ENCODE measurements at regions not wholly inside any gene's neighbourhood (a gene's known extent, or its start where the extent isn't known, plus 50 kb on each side); places are given as distances from the start of the nearest gene placed in this dataset.

DNA sequence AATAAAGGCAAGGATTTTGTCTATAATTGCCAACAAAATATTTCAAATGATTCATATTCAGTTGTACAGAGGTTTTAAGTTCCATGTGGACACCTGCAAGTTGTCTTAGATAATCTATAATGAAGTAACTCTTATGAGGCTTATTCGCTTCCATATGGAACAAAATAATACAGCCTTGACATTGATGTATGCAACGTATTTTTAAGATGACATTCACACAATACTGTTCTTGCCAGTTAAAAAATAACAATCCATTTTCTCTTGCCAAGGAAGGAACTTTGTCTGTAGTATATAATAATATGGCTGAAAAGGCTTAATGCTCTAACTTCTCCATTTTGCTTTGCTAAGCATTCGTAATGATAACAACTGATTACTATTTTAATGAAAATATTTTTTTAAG lies 269.3 kb upstream of the FKBP1C start:
- Histone ChIP-seq H2AFZ (ENCODE audit: low read length) (no peak overlapping the region), H4K91ac (ENCODE audit: low read depth, low read length, poor library complexity) (no peak overlapping the region), H4K8ac (ENCODE audit: low read depth, low read length) (no peak overlapping the region), H3K79me1 (ENCODE audit: low read depth, low read length) (no peaks in the 10 kb centered on the region), H3K36me3 (replicated peaks in 1 of 2; ENCODE audit: control insufficient read depth in 2 of 2, insufficient read depth in 2 of 2, low read length in 2 of 2) (no peaks in the 10 kb centered on the region), H3K27me3 (ENCODE audit: control insufficient read depth in 3 of 3, insufficient read depth in 3 of 3, low read depth in 1 of 3, low read length in 3 of 3) (no peaks in the 10 kb centered on the region), H3K4ac (ENCODE audit: low read length) (no peak overlapping the region), H3K18ac (ENCODE audit: low read length) (no peak overlapping the region), H2AK5ac (ENCODE audit: low read depth, low read length) (no peak overlapping the region), H3K9ac (ENCODE audit: low read depth, low read length, poor library complexity) (no peak overlapping the region), H3K9me3 (replicated peaks in 1 of 2; ENCODE audit: control insufficient read depth in 2 of 2, insufficient read depth in 1 of 2, low read depth in 1 of 2, low read length in 2 of 2) (no peaks in the 10 kb centered on the region), H2BK120ac (ENCODE audit: low read depth, low read length) (no peak overlapping the region), H2BK15ac (ENCODE audit: low read length) (no peak overlapping the region), H2BK5ac (ENCODE audit: low read length) (no peak overlapping the region), H3K27ac (replicated peaks; ENCODE audit: low read length) (no peak overlapping the region), H3K4me1 (ENCODE audit: control insufficient read depth in 2 of 2, insufficient read depth in 1 of 2, low read depth in 1 of 2, low read length in 2 of 2) (no peaks in the 10 kb centered on the region), H2BK12ac (ENCODE audit: low read length) (no peak overlapping the region), H3K23ac (ENCODE audit: low read depth, low read length, poor library complexity) (no peak overlapping the region), H3K4me3 (ENCODE audit: low read length in 2 of 2) (no peak overlapping the region), H3K14ac (ENCODE audit: low read length) (no peak overlapping the region), H3K4me2 (ENCODE audit: insufficient read depth, low read length, poor library complexity, severe bottlenecking) (no peak overlapping the region)
- no peak for DNase-seq (ENCODE audit: low spot score)
- WGBS, 2 donors (ENCODE audit: extremely low coverage in 2 of 2, insufficient read length in 2 of 2, insufficient replicate concordance in 1 of 2) = no CpG with 5 or more reads among the region's 3 CpGs

DNA sequence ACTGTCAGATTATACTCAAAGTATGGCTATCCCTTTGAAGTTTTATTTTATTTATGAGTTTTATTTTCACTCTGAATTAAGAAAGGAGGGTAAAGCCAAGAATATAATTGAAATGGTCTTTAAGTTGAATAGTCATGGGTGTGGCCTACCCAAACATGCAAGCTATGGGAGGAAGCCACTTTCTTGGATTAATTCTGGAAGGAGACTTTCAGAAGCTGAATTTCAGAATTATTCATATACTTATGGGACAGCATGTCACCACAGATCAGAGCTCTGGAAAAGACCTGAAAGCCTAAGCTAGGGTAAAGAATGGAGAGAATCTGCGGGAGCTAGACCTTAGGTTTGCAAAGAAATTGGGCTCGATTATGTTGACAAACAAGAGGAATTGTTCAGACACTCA lies 242.4 kb upstream of the FKBP1C start:
- Histone ChIP-seq H4K8ac (ENCODE audit: low read depth, low read length) (no peak overlapping the region), H3K14ac (ENCODE audit: low read length) (no peak overlapping the region)
- WGBS, 2 donors (ENCODE audit: extremely low coverage in 2 of 2, insufficient read length in 2 of 2, insufficient replicate concordance in 1 of 2) = no CpG with 5 or more reads among the region's 2 CpGs

DNA sequence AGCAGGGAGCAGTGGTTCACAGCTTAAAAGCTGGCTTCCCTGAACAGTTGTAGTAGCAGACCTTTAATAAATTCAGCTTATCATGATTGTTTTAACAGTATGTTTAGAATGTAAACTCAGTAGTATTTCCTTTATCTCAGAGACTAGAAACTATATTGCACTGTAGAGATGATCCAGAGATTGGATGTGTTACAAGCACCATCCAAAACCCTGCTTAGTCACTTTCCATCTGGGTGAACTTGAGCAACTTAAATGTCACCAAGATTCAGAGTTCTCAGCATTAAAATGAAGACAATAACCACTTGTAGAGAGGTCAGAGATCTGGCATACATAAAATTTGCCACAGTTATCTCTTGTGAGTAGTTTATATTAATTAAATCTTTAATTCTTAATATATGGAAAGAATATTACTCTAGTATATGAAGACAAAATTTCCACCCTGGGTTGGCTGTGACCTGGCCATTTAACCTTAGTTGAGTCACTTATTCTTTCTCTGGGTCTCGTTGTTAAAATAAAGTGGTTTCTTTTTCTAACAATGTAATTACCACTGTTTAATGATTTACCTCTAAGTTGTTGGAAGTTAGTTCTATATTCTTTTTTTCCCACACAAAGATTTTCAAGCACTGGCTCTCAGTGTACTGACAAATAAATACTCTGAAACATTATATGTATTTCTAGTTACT lies 239.2 kb upstream of the FKBP1C start:
- Histone ChIP-seq H2BK15ac (ENCODE audit: low read length) (no peak overlapping the region), H3K23ac (ENCODE audit: low read depth, low read length, poor library complexity) (no peak overlapping the region), H2AFZ (ENCODE audit: low read length) (no peak overlapping the region), H3K27me3 (ENCODE audit: control insufficient read depth in 3 of 3, insufficient read depth in 3 of 3, low read depth in 1 of 3, low read length in 3 of 3) (no peaks in the 10 kb centered on the region), H2AK5ac (ENCODE audit: low read depth, low read length) (no peak overlapping the region), H4K91ac (ENCODE audit: low read depth, low read length, poor library complexity) (no peak overlapping the region), H4K8ac (ENCODE audit: low read depth, low read length) (no peak overlapping the region), H3K36me3 (replicated peaks in 1 of 2; ENCODE audit: control insufficient read depth in 2 of 2, insufficient read depth in 2 of 2, low read length in 2 of 2) (no peaks in the 10 kb centered on the region), H3K27ac (replicated peaks; ENCODE audit: low read length) (no peak overlapping the region), H2BK12ac (ENCODE audit: low read length) (no peak overlapping the region), H3K4me3 (ENCODE audit: low read length in 2 of 2) (no peak overlapping the region), H3K4ac (ENCODE audit: low read length) (no peak overlapping the region), H3K9ac (ENCODE audit: low read depth, low read length, poor library complexity) (no peak overlapping the region), H2BK5ac (ENCODE audit: low read length) (no peak overlapping the region), H3K4me2 (ENCODE audit: insufficient read depth, low read length, poor library complexity, severe bottlenecking) (no peak overlapping the region), H3K14ac (ENCODE audit: low read length) (no peak overlapping the region), H3K18ac (ENCODE audit: low read length) (no peak overlapping the region), H3K4me1 (ENCODE audit: control insufficient read depth in 2 of 2, insufficient read depth in 1 of 2, low read depth in 1 of 2, low read length in 2 of 2) (no peaks in the 10 kb centered on the region), H2BK120ac (ENCODE audit: low read depth, low read length) (no peak overlapping the region), H3K9me3 (replicated peaks in 1 of 2; ENCODE audit: control insufficient read depth in 2 of 2, insufficient read depth in 1 of 2, low read depth in 1 of 2, low read length in 2 of 2) (no peaks in the 10 kb centered on the region), H3K79me1 (ENCODE audit: low read depth, low read length) (no peaks in the 10 kb centered on the region)
- no CpG with 5 or more reads among the region's 1 CpG for WGBS, 2 donors (ENCODE audit: extremely low coverage in 2 of 2, insufficient read length in 2 of 2, insufficient replicate concordance in 1 of 2)
- DNase-seq (ENCODE audit: low spot score) = no peak

More for the DNA sequence above, 242.4 kb upstream of the FKBP1C start:
- Histone ChIP-seq H3K23ac (ENCODE audit: low read depth, low read length, poor library complexity) (no peak overlapping the region), H3K27me3 (ENCODE audit: control insufficient read depth in 3 of 3, insufficient read depth in 3 of 3, low read depth in 1 of 3, low read length in 3 of 3) (no peaks in the 10 kb centered on the region), H2BK12ac (ENCODE audit: low read length) (no peak overlapping the region), H3K4me3 (ENCODE audit: low read length in 2 of 2) (no peak overlapping the region), H2BK5ac (ENCODE audit: low read length) (no peak overlapping the region), H2BK15ac (ENCODE audit: low read length) (no peak overlapping the region), H2AFZ (ENCODE audit: low read length) (no peak overlapping the region), H3K36me3 (replicated peaks in 1 of 2; ENCODE audit: control insufficient read depth in 2 of 2, insufficient read depth in 2 of 2, low read length in 2 of 2) (no peaks in the 10 kb centered on the region), H3K79me1 (ENCODE audit: low read depth, low read length) (no peaks in the 10 kb centered on the region), H2BK120ac (ENCODE audit: low read depth, low read length) (no peak overlapping the region), H2AK5ac (ENCODE audit: low read depth, low read length) (no peak overlapping the region), H3K9me3 (replicated peaks in 1 of 2; ENCODE audit: control insufficient read depth in 2 of 2, insufficient read depth in 1 of 2, low read depth in 1 of 2, low read length in 2 of 2) (no peaks in the 10 kb centered on the region), H3K4me2 (ENCODE audit: insufficient read depth, low read length, poor library complexity, severe bottlenecking) (no peak overlapping the region), H3K18ac (ENCODE audit: low read length) (no peak overlapping the region), H3K4me1 (ENCODE audit: control insufficient read depth in 2 of 2, insufficient read depth in 1 of 2, low read depth in 1 of 2, low read length in 2 of 2) (no peaks in the 10 kb centered on the region), H3K27ac (replicated peaks; ENCODE audit: low read length) (no peak overlapping the region), H3K4ac (ENCODE audit: low read length) (no peak overlapping the region), H3K9ac (ENCODE audit: low read depth, low read length, poor library complexity) (no peak overlapping the region), H4K91ac (ENCODE audit: low read depth, low read length, poor library complexity) (no peak overlapping the region)
- DNase-seq (ENCODE audit: low spot score) = no peak

DNA sequence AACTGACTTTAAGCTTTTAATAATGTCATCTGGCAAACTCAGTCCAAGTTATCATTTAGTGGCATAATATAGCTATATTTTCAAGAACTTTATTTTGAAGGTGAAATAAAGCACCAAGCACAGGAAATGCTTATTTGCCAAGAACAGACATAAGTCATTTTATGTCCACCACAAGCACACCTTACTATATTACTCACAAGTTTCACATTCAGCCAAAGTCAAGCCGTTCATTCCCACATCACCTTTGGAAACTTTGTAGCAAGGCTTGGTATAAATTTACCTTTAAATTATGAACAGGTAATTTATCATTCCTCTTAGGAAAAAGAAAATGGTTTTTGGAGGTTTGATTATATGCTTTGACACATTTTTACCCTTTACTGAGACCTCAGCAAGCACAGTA lies 236.8 kb upstream of the FKBP1C start:
- Histone ChIP-seq H3K79me1 (ENCODE audit: low read depth, low read length) (no peaks in the 10 kb centered on the region), H4K91ac (ENCODE audit: low read depth, low read length, poor library complexity) (no peak overlapping the region), H3K4me3 (ENCODE audit: low read length in 2 of 2) (no peak overlapping the region), H3K14ac (ENCODE audit: low read length) (no peak overlapping the region), H2BK12ac (ENCODE audit: low read length) (no peak overlapping the region), H2AFZ (ENCODE audit: low read length) (no peak overlapping the region), H3K27ac (replicated peaks; ENCODE audit: low read length) (no peak overlapping the region), H3K23ac (ENCODE audit: low read depth, low read length, poor library complexity) (no peak overlapping the region), H3K4me2 (ENCODE audit: insufficient read depth, low read length, poor library complexity, severe bottlenecking) (no peak overlapping the region), H3K9me3 (replicated peaks in 1 of 2; ENCODE audit: control insufficient read depth in 2 of 2, insufficient read depth in 1 of 2, low read depth in 1 of 2, low read length in 2 of 2) (no peaks in the 10 kb centered on the region), H3K27me3 (ENCODE audit: control insufficient read depth in 3 of 3, insufficient read depth in 3 of 3, low read depth in 1 of 3, low read length in 3 of 3) (no peaks in the 10 kb centered on the region), H2BK120ac (ENCODE audit: low read depth, low read length) (no peak overlapping the region), H3K9ac (ENCODE audit: low read depth, low read length, poor library complexity) (no peak overlapping the region), H2BK15ac (ENCODE audit: low read length) (no peak overlapping the region), H3K4me1 (ENCODE audit: control insufficient read depth in 2 of 2, insufficient read depth in 1 of 2, low read depth in 1 of 2, low read length in 2 of 2) (no peaks in the 10 kb centered on the region), H2BK5ac (ENCODE audit: low read length) (no peak overlapping the region), H2AK5ac (ENCODE audit: low read depth, low read length) (no peak overlapping the region), H3K4ac (ENCODE audit: low read length) (no peak overlapping the region), H3K36me3 (replicated peaks in 1 of 2; ENCODE audit: control insufficient read depth in 2 of 2, insufficient read depth in 2 of 2, low read length in 2 of 2) (no peaks in the 10 kb centered on the region), H4K8ac (ENCODE audit: low read depth, low read length) (no peak overlapping the region), H3K18ac (ENCODE audit: low read length) (no peak overlapping the region)
- no CpG with 5 or more reads among the region's 1 CpG for WGBS, 2 donors (ENCODE audit: extremely low coverage in 2 of 2, insufficient read length in 2 of 2, insufficient replicate concordance in 1 of 2)
- no peak for DNase-seq (ENCODE audit: low spot score)

Measured in neuronal stem cell (in vitro differentiated cells).